IMR-90 (cell line): ENCODE measurements at regions not wholly inside any gene's neighbourhood (a gene's known extent, or its start where the extent isn't known, plus 50 kb on each side); places are given as distances from the start of the nearest gene placed in this dataset.

ENCODE experiments used
- ATAC-seq: fragments of 200-7000 bp; cut with Tn5 transposase; 2 replicates; pipeline ENCODE4 v1.9.1; 2020; ENCODE audit warnings: low read depth, mild to moderate bottlenecking, moderate library complexity
- BruUV-seq: library from RNA; stranded (reverse); fragments of 400-500 nt; replicated peaks from 2 replicates; lab custom pipeline; 2021; lab: Mats Ljungman, UMichigan
- CTCF ChIA-PET: fragments of 300-600 bp; formaldehyde crosslinking; extraction: SDS; loops from one replicate; lab custom pipeline; 2021; ENCODE audit warnings: antibody characterized with exemption; lab: Yijun Ruan, JAX
- POLR2A ChIA-PET: fragments of 300-600 bp; sonication (Branson Sonifier 250); formaldehyde crosslinking; loops from one replicate; lab custom pipeline; 2022; ENCODE audit warnings: antibody characterized with exemption; ENCODE audit not compliant: unreplicated experiment; lab: Charles Lee
- DNase-seq: peaks from one replicate; pipeline ENCODE4 v3.0.0; 2013
- H2AFZ ChIP-seq: replicated peaks from 2 replicates; pipeline ENCODE3; 2013; ENCODE audit warnings: low read length, mild to moderate bottlenecking; ENCODE audit not compliant: poor library complexity
- H2AK5ac ChIP-seq: 2 replicates; pipeline ENCODE4 v1.6.1; 2013; ENCODE audit warnings: low read depth, low read length, inconsistent platforms
- H2AK9ac ChIP-seq: replicated peaks from 2 replicates; pipeline ENCODE3; 2013; ENCODE audit warnings: mild to moderate bottlenecking, low read depth, low read length, moderate library complexity; ENCODE audit not compliant: poor library complexity
- H2BK120ac ChIP-seq: 2 replicates; pipeline ENCODE4 v1.6.1; 2013; ENCODE audit warnings: low read depth, low read length, inconsistent platforms
- H2BK15ac ChIP-seq: 3 replicates; pipeline ENCODE4 v1.6.1; 2013; ENCODE audit warnings: low read depth, low read length, inconsistent platforms
- H2BK20ac ChIP-seq: 2 replicates; pipeline ENCODE4 v1.6.1; 2013; ENCODE audit warnings: low read depth, mild to moderate bottlenecking, inconsistent platforms, low read length, moderate library complexity
- H2BK5ac ChIP-seq: 2 replicates; pipeline ENCODE4 v1.6.1; 2013; ENCODE audit warnings: mild to moderate bottlenecking, low read depth, low read length, inconsistent platforms; ENCODE audit not compliant: poor library complexity, severe bottlenecking
- H3K14ac ChIP-seq: replicated peaks from 2 replicates; pipeline ENCODE4 v1.6.1; 2013; ENCODE audit warnings: low read depth, low read length, inconsistent platforms
- H3K18ac ChIP-seq: 2 replicates; pipeline ENCODE4 v1.6.1; 2013; ENCODE audit warnings: low read depth, low read length, control low read depth
- H3K23ac ChIP-seq: 2 replicates; pipeline ENCODE4 v1.6.1; 2013; ENCODE audit warnings: low read depth, low read length, inconsistent platforms
- H3K27ac ChIP-seq: 2 replicates; pipeline ENCODE4 v1.5.1; 2013; ENCODE audit warnings: mild to moderate bottlenecking, control low read depth, low read length; ENCODE audit not compliant: insufficient read depth
- H3K27me3 ChIP-seq: 2 replicates; pipeline ENCODE4 v1.6.1; 2013; ENCODE audit warnings: low read length; ENCODE audit not compliant: control insufficient read depth, insufficient read depth
- H3K36me3 ChIP-seq: 2 replicates; pipeline ENCODE4 v1.6.1; 2013; ENCODE audit warnings: low read length, mixed read lengths; ENCODE audit not compliant: control insufficient read depth, insufficient read depth
- H3K4ac ChIP-seq: 2 replicates; pipeline ENCODE4 v1.6.1; 2013; ENCODE audit warnings: low read depth, low read length, inconsistent platforms
- H3K4me1 ChIP-seq: 2 replicates; pipeline ENCODE4 v1.6.1; 2013; ENCODE audit warnings: low read length, mixed read lengths; ENCODE audit not compliant: control insufficient read depth, insufficient read depth
- H3K4me2 ChIP-seq: 2 replicates; pipeline ENCODE4 v1.6.1; 2013; ENCODE audit warnings: low read depth, mild to moderate bottlenecking, control low read depth, low read length, moderate library complexity
- H3K4me3 ChIP-seq: 2 replicates; pipeline ENCODE4 v1.5.1; 2013; ENCODE audit warnings: low read depth, mild to moderate bottlenecking, control low read depth, low read length, moderate library complexity; ENCODE audit not compliant: insufficient read depth
- H3K56ac ChIP-seq: 2 replicates; pipeline ENCODE4 v1.6.1; 2013; ENCODE audit warnings: low read length, inconsistent platforms; ENCODE audit not compliant: insufficient read depth; ENCODE audit errors: extremely low read depth
- H3K79me1 ChIP-seq, 2 experiments: 2 replicates each; pipeline ENCODE4 v1.6.1; 2013; ENCODE audit warnings: low read length in 2 of 2, inconsistent platforms in 1 of 2, low read depth in 1 of 2
- H3K9ac ChIP-seq: 2 replicates; pipeline ENCODE4 v1.6.1; 2013; ENCODE audit warnings: low read depth, low read length, control low read depth
- H3K9me1 ChIP-seq: 2 replicates; pipeline ENCODE4 v1.6.1; 2013; ENCODE audit warnings: low read length, inconsistent platforms; ENCODE audit not compliant: insufficient read depth
- H3K9me3 ChIP-seq: 2 replicates; pipeline ENCODE4 v1.6.1; 2013; ENCODE audit warnings: low read length; ENCODE audit not compliant: control insufficient read depth, insufficient read depth
- H4K20me1 ChIP-seq: 2 replicates; pipeline ENCODE4 v1.6.1; 2013; ENCODE audit warnings: low read length, inconsistent platforms; ENCODE audit not compliant: insufficient read depth
- H4K5ac ChIP-seq: 2 replicates; pipeline ENCODE4 v1.6.1; 2013; ENCODE audit warnings: mild to moderate bottlenecking, low read depth, low read length, control low read depth
- H4K8ac ChIP-seq, 2 experiments: 2 replicates each; pipeline ENCODE4 v1.6.1; 2013; ENCODE audit warnings: low read depth in 2 of 2, low read length in 2 of 2, control low read depth in 1 of 2, inconsistent platforms in 1 of 2
- H4K91ac ChIP-seq: 2 replicates; pipeline ENCODE4 v1.6.1; 2013; ENCODE audit warnings: low read depth, low read length, inconsistent platforms; ENCODE audit not compliant: insufficient read depth
- BHLHE40 ChIP-seq: fragments of 150-350 bp; IDR thresholded peaks from 2 replicates; pipeline ENCODE4 v1.6.1; 2016; ENCODE audit warnings: mild to moderate bottlenecking, low read depth, low read length
- CEBPB ChIP-seq: IDR thresholded peaks from 2 replicates; pipeline ENCODE4 v1.6.1; 2012; ENCODE audit warnings: low read depth, low read length, improper control_type of control experiment
- CHD1 ChIP-seq: IDR thresholded peaks from 2 replicates; pipeline ENCODE4 v1.6.1; 2012; ENCODE audit warnings: low read depth, low read length, improper control_type of control experiment
- FOS ChIP-seq: fragments of 150-350 bp; IDR thresholded peaks from 2 replicates; pipeline ENCODE4 v1.6.1; 2016; ENCODE audit warnings: low read depth, low read length
- MAFK ChIP-seq: IDR thresholded peaks from 2 replicates; pipeline ENCODE4 v1.6.1; 2012; ENCODE audit warnings: low read depth, low read length, improper control_type of control experiment
- MAZ ChIP-seq: IDR thresholded peaks from 2 replicates; pipeline ENCODE4 v1.6.1; 2012; ENCODE audit warnings: low read depth, mild to moderate bottlenecking, low read length, improper control_type of control experiment, moderate library complexity, borderline replicate concordance
- MXI1 ChIP-seq: IDR thresholded peaks from 2 replicates; pipeline ENCODE4 v1.6.1; 2012; ENCODE audit warnings: low read depth, mild to moderate bottlenecking, low read length, moderate library complexity, borderline replicate concordance
- NFE2L2 ChIP-seq: fragments of 150-350 bp; IDR thresholded peaks from 2 replicates; pipeline ENCODE4 v1.6.1; 2016; ENCODE audit warnings: low read depth, mild to moderate bottlenecking, low read length
- POLR2A ChIP-seq: IDR thresholded peaks from 2 replicates; pipeline ENCODE4 v1.6.1; 2012; ENCODE audit warnings: mild to moderate bottlenecking, low read depth, low read length
- RAD21 ChIP-seq: IDR thresholded peaks from 2 replicates; pipeline ENCODE4 v1.6.1; 2012; ENCODE audit warnings: low read length, improper control_type of control experiment
- RCOR1 ChIP-seq: IDR thresholded peaks from 2 replicates; pipeline ENCODE4 v1.6.1; 2012; ENCODE audit warnings: mild to moderate bottlenecking, low read length, improper control_type of control experiment; ENCODE audit not compliant: insufficient replicate concordance
- RFX5 ChIP-seq: IDR thresholded peaks from 2 replicates; pipeline ENCODE4 v1.8.0; 2012; ENCODE audit warnings: low read depth, mild to moderate bottlenecking, low read length, moderate library complexity
- SMC3 ChIP-seq: fragments of 150-350 bp; IDR thresholded peaks from 2 replicates; pipeline ENCODE4 v1.6.1; 2016; ENCODE audit warnings: low read depth, mild to moderate bottlenecking, antibody characterized with exemption, low read length, moderate library complexity
- WGBS, 2 experiments: methylation state at CpG; one replicate each; pipeline versions ENCODE4 v1.1.5 to v1.1.7; 2013; ENCODE audit warnings: missing lambda C conversion rate in 2 of 2; ENCODE audit not compliant: insufficient read length in 1 of 2; ENCODE audit errors: extremely low coverage in 2 of 2; 5-methylcytosine and 5-hydroxymethylcytosine counted together
- dilution Hi-C: fragments of 300-500 bp; cut with HindIII; formaldehyde crosslinking; loops from one replicate; pipeline ENCODE4 v1.14.3; 2018; ENCODE audit warnings: low sequenced_read_pairs; ENCODE audit not compliant: unreplicated experiment
- in situ Hi-C: fragments of 300-500 bp; cut with MboI; formaldehyde crosslinking; loops from 3 replicates; pipeline ENCODE4 v1.14.3; 2019; ENCODE audit warnings: low sequenced_read_pairs, inconsistent platforms, mixed read lengths
- intact Hi-C: fragments of 100-400 bp; cut with micrococcal nuclease; formaldehyde crosslinking; loops from 2 replicates; pipeline ENCODE4 v1.10.0; 2022
- TF ChIP-seq, protein P1 (sequence below): fragments of 150-350 bp; IDR thresholded peaks from 2 replicates; pipeline ENCODE4 v1.6.1; 2017; ENCODE audit warnings: mild to moderate bottlenecking, antibody characterized with exemption, low read length, low read depth
- TF ChIP-seq, protein P2 (sequence below): fragments of 150-350 bp; IDR thresholded peaks from 2 replicates; pipeline ENCODE4 v1.6.1; 2016; ENCODE audit warnings: low read depth, mild to moderate bottlenecking, low read length, moderate library complexity, borderline replicate concordance
- TF ChIP-seq, protein P3 (sequence below): conservative IDR thresholded peaks from 2 replicates; pipeline ENCODE4 v1.5.1; 2012; ENCODE audit warnings: mild to moderate bottlenecking, low read depth, low read length, improper control_type of control experiment

DNA sequence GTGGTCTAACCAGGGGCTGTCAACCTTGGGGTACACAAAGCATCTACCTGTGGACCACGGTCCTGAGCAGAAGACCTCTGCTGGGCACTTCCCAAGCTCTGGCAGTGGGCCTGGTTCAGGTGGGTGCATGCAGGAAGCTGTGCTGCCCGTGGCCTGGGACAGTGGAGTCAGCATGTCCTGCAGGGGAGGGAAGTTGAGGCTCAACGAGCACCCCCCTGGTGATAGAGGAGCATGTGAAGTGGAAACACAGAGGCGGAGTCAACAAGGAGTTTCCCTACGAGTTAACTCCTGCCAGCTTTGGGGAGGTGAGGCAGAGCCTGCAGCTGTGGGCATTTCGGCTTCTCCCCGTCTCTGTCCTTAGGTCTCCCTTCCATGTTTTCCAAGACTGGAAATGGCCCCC is 67.5 kb upstream of the IRX2 start:
- BruUV-seq: no TSS peak
- H4K5ac ChIP-seq: no peak overlapping the region
- 30% methylated on average over 2 of the region's 7 CpGs; no CpG with 5 or more reads in 1 of the 2 experiments for WGBS, 2 experiments

More for the DNA sequence above, 67.5 kb upstream of the IRX2 start:
- Histone ChIP-seq H3K23ac (no peak overlapping the region), H2BK15ac (no peak overlapping the region), H2AK5ac (no peak overlapping the region), H3K4ac (no peak overlapping the region), H3K18ac (no peak overlapping the region), H3K27ac (no peak overlapping the region), H4K91ac (no peak overlapping the region), H3K14ac (no peak overlapping the region), H3K9ac (no peak overlapping the region), H3K79me1 (no peaks in the 10 kb centered on the region), H2BK120ac (no peak overlapping the region), H3K4me2 (no peak overlapping the region), H3K9me1 (no peaks in the 10 kb centered on the region), H3K4me1 (no peaks in the 10 kb centered on the region), H3K9me3 (peaks cover 26% of the 10 kb centered on the region), H3K4me3 (no peak overlapping the region), H2BK5ac (no peak overlapping the region), H4K20me1 (no peaks in the 10 kb centered on the region), H2AFZ (no peak overlapping the region), H3K27me3 (no peaks in the 10 kb centered on the region), H2BK20ac (no peak overlapping the region), H4K8ac (no peak overlapping the region), H3K56ac (no peak overlapping the region), H3K36me3 (no peaks in the 10 kb centered on the region), H2AK9ac (no peak overlapping the region)
- intact Hi-C loops (no loop called here), in situ Hi-C loops (no loop called here), dilution Hi-C loops (no loop called here)
- CTCF ChIA-PET: no interaction called here
- no peak for DNase-seq
- no peak for ATAC-seq
- POLR2A ChIA-PET: no interaction called here
- TF ChIP-seq, protein P1, sequence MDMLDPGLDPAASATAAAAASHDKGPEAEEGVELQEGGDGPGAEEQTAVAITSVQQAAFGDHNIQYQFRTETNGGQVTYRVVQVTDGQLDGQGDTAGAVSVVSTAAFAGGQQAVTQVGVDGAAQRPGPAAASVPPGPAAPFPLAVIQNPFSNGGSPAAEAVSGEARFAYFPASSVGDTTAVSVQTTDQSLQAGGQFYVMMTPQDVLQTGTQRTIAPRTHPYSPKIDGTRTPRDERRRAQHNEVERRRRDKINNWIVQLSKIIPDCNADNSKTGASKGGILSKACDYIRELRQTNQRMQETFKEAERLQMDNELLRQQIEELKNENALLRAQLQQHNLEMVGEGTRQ: no peak
- TF ChIP-seq, protein P2, sequence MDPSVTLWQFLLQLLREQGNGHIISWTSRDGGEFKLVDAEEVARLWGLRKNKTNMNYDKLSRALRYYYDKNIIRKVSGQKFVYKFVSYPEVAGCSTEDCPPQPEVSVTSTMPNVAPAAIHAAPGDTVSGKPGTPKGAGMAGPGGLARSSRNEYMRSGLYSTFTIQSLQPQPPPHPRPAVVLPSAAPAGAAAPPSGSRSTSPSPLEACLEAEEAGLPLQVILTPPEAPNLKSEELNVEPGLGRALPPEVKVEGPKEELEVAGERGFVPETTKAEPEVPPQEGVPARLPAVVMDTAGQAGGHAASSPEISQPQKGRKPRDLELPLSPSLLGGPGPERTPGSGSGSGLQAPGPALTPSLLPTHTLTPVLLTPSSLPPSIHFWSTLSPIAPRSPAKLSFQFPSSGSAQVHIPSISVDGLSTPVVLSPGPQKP: no peak
- no peak for TF ChIP-seq MAFK
- no peak for TF ChIP-seq MXI1
- no peak for TF ChIP-seq CHD1
- TF ChIP-seq RCOR1: no peak
- TF ChIP-seq FOS: no peak
- no peak for TF ChIP-seq CEBPB
- TF ChIP-seq SMC3: no peak
- no peak for TF ChIP-seq BHLHE40
- TF ChIP-seq POLR2A: no peak
- no peak for TF ChIP-seq RFX5
- TF ChIP-seq, protein P3, sequence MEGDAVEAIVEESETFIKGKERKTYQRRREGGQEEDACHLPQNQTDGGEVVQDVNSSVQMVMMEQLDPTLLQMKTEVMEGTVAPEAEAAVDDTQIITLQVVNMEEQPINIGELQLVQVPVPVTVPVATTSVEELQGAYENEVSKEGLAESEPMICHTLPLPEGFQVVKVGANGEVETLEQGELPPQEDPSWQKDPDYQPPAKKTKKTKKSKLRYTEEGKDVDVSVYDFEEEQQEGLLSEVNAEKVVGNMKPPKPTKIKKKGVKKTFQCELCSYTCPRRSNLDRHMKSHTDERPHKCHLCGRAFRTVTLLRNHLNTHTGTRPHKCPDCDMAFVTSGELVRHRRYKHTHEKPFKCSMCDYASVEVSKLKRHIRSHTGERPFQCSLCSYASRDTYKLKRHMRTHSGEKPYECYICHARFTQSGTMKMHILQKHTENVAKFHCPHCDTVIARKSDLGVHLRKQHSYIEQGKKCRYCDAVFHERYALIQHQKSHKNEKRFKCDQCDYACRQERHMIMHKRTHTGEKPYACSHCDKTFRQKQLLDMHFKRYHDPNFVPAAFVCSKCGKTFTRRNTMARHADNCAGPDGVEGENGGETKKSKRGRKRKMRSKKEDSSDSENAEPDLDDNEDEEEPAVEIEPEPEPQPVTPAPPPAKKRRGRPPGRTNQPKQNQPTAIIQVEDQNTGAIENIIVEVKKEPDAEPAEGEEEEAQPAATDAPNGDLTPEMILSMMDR: no peak
- no peak for TF ChIP-seq NFE2L2
- no peak for TF ChIP-seq MAZ
- TF ChIP-seq RAD21: no peak
